K562 (cell line): ENCODE measurements at regions not wholly inside any gene's neighbourhood (a gene's known extent, or its start where the extent isn't known, plus 50 kb on each side); places are given as distances from the start of the nearest gene placed in this dataset.

Source experiments
- BCOR ChIP-seq: fragments of 450-650 bp; IDR thresholded peaks from 2 replicates; pipeline ENCODE4 v1.6.1; 2016
- TAF7 ChIP-seq: fragments of 450-650 bp; IDR thresholded peaks from 2 replicates; pipeline ENCODE4 v1.6.1; 2016; ENCODE audit warnings: missing genetic modification characterization, missing compliant biosample characterization
- TOE1 ChIP-seq, 2 experiments: fragments of 450-650 bp in 1 of 2; sonication (generic) in 1 of 2; formaldehyde crosslinking in 1 of 2; IDR thresholded peaks; 2 replicates each; pipeline versions ENCODE4 v1.7.1 to v1.8.0; 2016 to 2022; ENCODE audit warnings: borderline replicate concordance in 2 of 2, mild to moderate bottlenecking in 2 of 2, antibody characterized with exemption in 1 of 2, inconsistent platforms in 1 of 2, low read depth in 1 of 2, missing genetic modification reagents in 1 of 2, moderate library complexity in 1 of 2
- ZNF239 ChIP-seq: fragments of 250-450 bp; sonication (Bioruptor Pico); IDR thresholded peaks from 2 replicates; pipeline ENCODE4 v1.4.0; 2020; ENCODE audit warnings: mild to moderate bottlenecking
- TF ChIP-seq, protein P1 (sequence below), 2 experiments: IDR thresholded peaks in 1 of 2; conservative IDR thresholded peaks in 1 of 2; 2 replicates each; pipeline ENCODE4 v1.6.1; 2016; ENCODE audit warnings: low read depth in 2 of 2, mild to moderate bottlenecking in 1 of 2, missing compliant biosample characterization in 1 of 2, missing genetic modification characterization in 1 of 2, moderate library complexity in 1 of 2
- TF ChIP-seq, protein P2 (sequence below): sonication (generic); formaldehyde crosslinking; IDR thresholded peaks from 2 replicates; pipeline ENCODE4 v1.8.0; 2022; ENCODE audit warnings: missing genetic modification reagents, mild to moderate bottlenecking, borderline replicate concordance

DNA sequence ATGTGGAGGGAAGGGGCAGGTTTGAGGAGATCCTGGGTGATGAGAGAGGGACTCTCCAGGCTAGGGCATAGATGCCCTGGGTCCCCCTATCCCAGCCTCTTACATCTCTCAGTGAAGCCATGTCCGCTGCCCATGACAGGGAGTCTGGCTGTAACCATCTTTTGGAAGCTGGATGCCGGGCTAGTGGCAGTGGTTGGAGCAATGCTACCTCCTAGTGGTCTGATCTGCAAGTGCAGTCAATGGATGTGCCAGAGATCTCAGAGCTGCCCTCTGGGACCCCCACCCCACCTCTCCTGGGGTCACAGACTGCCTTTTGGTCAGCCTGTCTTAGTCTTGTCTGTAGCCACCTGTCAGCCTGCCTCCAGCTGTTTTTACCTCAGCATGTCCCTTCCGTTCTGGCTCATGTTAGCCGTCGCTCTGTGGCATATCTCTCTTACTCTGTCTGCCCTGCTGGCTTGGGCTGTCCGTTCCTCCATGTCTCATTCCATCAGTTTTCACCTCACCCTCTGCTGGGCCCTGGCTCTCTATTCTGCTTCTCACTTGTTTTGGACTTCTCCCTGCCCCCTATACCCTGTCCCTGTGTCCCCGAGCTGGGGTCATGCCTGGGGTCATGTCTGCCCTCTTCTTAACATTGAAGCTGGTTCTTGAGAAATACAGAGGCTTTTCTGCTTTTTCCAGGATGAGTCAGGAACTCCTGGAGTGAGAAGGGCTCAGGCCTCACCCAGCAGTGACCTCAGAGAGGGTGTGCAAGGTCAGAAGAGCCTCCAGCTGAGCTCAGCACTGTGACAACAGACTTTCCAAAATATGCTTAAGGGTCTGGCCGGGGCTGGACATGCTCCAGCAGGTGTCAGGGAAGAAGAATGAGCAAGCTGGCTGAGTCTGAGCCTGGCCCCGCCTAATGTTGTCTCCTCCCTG is 52.0 kb upstream of the THY1 start (continued):
- TF ChIP-seq, protein P1, sequence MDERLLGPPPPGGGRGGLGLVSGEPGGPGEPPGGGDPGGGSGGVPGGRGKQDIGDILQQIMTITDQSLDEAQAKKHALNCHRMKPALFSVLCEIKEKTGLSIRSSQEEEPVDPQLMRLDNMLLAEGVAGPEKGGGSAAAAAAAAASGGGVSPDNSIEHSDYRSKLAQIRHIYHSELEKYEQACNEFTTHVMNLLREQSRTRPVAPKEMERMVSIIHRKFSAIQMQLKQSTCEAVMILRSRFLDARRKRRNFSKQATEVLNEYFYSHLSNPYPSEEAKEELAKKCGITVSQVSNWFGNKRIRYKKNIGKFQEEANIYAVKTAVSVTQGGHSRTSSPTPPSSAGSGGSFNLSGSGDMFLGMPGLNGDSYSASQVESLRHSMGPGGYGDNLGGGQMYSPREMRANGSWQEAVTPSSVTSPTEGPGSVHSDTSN (CRISPR knock-in tag; IDR thresholded peaks at IDR 0.05; ENCODE audit: low read depth) = no peak
- TF ChIP-seq, protein P1 (tag; conservative IDR thresholded peaks at IDR 0.05; ENCODE audit: low read depth) = peak; percentile 89
- TF ChIP-seq, protein P2, sequence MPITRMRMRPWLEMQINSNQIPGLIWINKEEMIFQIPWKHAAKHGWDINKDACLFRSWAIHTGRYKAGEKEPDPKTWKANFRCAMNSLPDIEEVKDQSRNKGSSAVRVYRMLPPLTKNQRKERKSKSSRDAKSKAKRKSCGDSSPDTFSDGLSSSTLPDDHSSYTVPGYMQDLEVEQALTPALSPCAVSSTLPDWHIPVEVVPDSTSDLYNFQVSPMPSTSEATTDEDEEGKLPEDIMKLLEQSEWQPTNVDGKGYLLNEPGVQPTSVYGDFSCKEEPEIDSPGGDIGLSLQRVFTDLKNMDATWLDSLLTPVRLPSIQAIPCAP (CRISPR knock-in tag) = no peak
- TF ChIP-seq BCOR (no peak), ZNF239 (CRISPR knock-in tag) (no peak), TAF7 (tag) (no peak), TOE1 (IDR thresholded peaks at IDR 0.05; ENCODE audit: borderline replicate concordance) (no peak; the same call in 1 of the 2 replicates), TOE1 (CRISPR knock-in tag; IDR thresholded peaks at IDR 0.05; ENCODE audit: borderline replicate concordance, low read depth) (no peak)
